Kidney (tissue), 13 donors: ENCODE measurements at regions not wholly inside any gene's neighbourhood (a gene's known extent, or its start where the extent isn't known, plus 50 kb on each side); places are given as distances from the start of the nearest gene placed in this dataset.
A peak's percentile ranks its signal among the peaks of the same experiment; 100 is the strongest.

Source experiments
- DNase-seq, 5 donors: peaks; one replicate each; pipeline ENCODE4 v3.0.0-alpha.2; 2013 to 2020
- FAIRE-seq: peaks from 2 replicates; lab custom pipeline; 2012; peaks lifted over from hg19 to GRCh38; lab: Jason Lieb, UNC
- H3K27ac ChIP-seq, 2 donors: one replicate each; pipeline ENCODE4 v1.7.0; 2013; ENCODE audit warnings: low read depth in 2 of 2, low read length in 2 of 2, inconsistent platforms in 1 of 2
- H3K27me3 ChIP-seq: one replicate; pipeline ENCODE4 v1.7.1; 2013; ENCODE audit warnings: low read length, inconsistent platforms; ENCODE audit not compliant: control insufficient read depth, insufficient read depth
- H3K36me3 ChIP-seq, 3 donors: one replicate each; pipeline versions ENCODE4 v1.7.0 to v1.7.1; 2013; ENCODE audit warnings: low read length in 3 of 3, control low read depth in 1 of 3, inconsistent platforms in 1 of 3; ENCODE audit not compliant: insufficient read depth in 3 of 3, control insufficient read depth in 2 of 3
- H3K4me1 ChIP-seq, 3 donors: one replicate each; pipeline versions ENCODE4 v1.7.0 to v1.7.1; 2013; ENCODE audit warnings: low read length in 3 of 3, inconsistent platforms in 1 of 3, low read depth in 1 of 3; ENCODE audit not compliant: control insufficient read depth in 2 of 3, insufficient read depth in 2 of 3
- H3K4me3 ChIP-seq, 3 donors: one replicate each; pipeline versions ENCODE4 v1.7.0 to v1.8.1; 2013; ENCODE audit warnings: low read length in 3 of 3, control low read depth in 1 of 3, inconsistent platforms in 1 of 3
- H3K9ac ChIP-seq, 3 donors: one replicate each; pipeline versions ENCODE4 v1.7.0 to v1.7.1; 2013; ENCODE audit warnings: low read length in 3 of 3, control low read depth in 1 of 3, inconsistent platforms in 1 of 3
- H3K9me3 ChIP-seq, 3 donors: one replicate each; pipeline versions ENCODE4 v1.7.0 to v1.7.1; 2013; ENCODE audit warnings: low read length in 3 of 3, control low read depth in 1 of 3, inconsistent platforms in 1 of 3; ENCODE audit not compliant: control insufficient read depth in 2 of 3, insufficient read depth in 1 of 3
- CTCF ChIP-seq: IDR thresholded peaks from 3 replicates; pipeline ENCODE4 v1.5.1; 2012; ENCODE audit warnings: mild to moderate bottlenecking, moderate library complexity, borderline replicate concordance; ENCODE audit not compliant: insufficient read depth; ENCODE audit errors: extremely low read depth
- intact Hi-C: fragments of 100-400 bp; cut with DNase I; formaldehyde crosslinking; loops from one replicate; pipeline ENCODE4 v1.11.1; 2022
- donor health status: control.
- donor health status: control.
- donor health status: control.
- donor health status: control.
- donor health status: control.
- donor health status: DM: yes; HTN: yes; CAD: no.
- donor health status: Normal renal cell carcinoma (clear cell type).

GRCh38 chr2:156165742-156166141, 166.8 kb downstream of the NR4A2 start:
- H3K27me3 ChIP-seq = no peaks in the 10 kb centered on the region
- no peak for TF ChIP-seq CTCF
- peak in 2 of 5 donors; percentile 16 to 21 for DNase-seq
- no peak overlapping the region for H3K4me3 ChIP-seq
- H3K9me3 ChIP-seq = peaks cover 0 to under 1% (median 0%) of the 10 kb centered on the region in 3 donors
- no peak for FAIRE-seq
- intact Hi-C loops = no loop called here
- no peaks in the 10 kb centered on the region for H3K4me1 ChIP-seq
- no peak overlapping the region for H3K27ac ChIP-seq
- H3K9ac ChIP-seq = no peak overlapping the region
- H3K36me3 ChIP-seq = no peaks in the 10 kb centered on the region

- Histone ChIP-seq H3K27me3 (no peaks in the 10 kb centered on the region), H3K9me3 (no peaks in the 10 kb centered on the region), H3K36me3 (no peaks in the 10 kb centered on the region), H3K4me3 (no peak overlapping the region), H3K4me1 (no peaks in the 10 kb centered on the region), H3K9ac (no peak overlapping the region), H3K27ac (no peak overlapping the region)
- TF ChIP-seq CTCF = no peak
- DNase-seq = peak in 2 of 5 donors; percentile 14 to 30
- FAIRE-seq = no peak
- intact Hi-C loops = no loop called here
Observed at GRCh38 chr2:156164091-156164720, 168.3 kb downstream of the NR4A2 start.

- DNase-seq (no peak), FAIRE-seq (no peak)
- Histone ChIP-seq H3K9me3 (no peaks in the 10 kb centered on the region), H3K4me3 (no peak overlapping the region), H3K27me3 (no peaks in the 10 kb centered on the region), H3K27ac (no peak overlapping the region), H3K36me3 (no peaks in the 10 kb centered on the region), H3K9ac (no peak overlapping the region), H3K4me1 (no peaks in the 10 kb centered on the region)
- no peak for TF ChIP-seq CTCF
- intact Hi-C loops = no loop called here
Observed at GRCh38 chr2:156158808-156159207, 173.7 kb downstream of the NR4A2 start.

- no peak overlapping the region for H3K4me3 ChIP-seq
- intact Hi-C loops = no loop called here
- no peaks in the 10 kb centered on the region for H3K4me1 ChIP-seq
- H3K36me3 ChIP-seq = no peaks in the 10 kb centered on the region
- peak in 2 of 5 donors; percentile 6 to 39 for DNase-seq
- H3K27ac ChIP-seq = no peak overlapping the region
- H3K9me3 ChIP-seq = no peaks in the 10 kb centered on the region
- FAIRE-seq = no peak
- no peak overlapping the region for H3K9ac ChIP-seq
- no peak for TF ChIP-seq CTCF
- H3K27me3 ChIP-seq = no peaks in the 10 kb centered on the region
Observed at GRCh38 chr2:156157670-156158069, 174.9 kb downstream of the NR4A2 start.
